ENCODE measurements at regions not wholly inside any gene's neighbourhood (a gene's known extent, or its start where the extent isn't known, plus 50 kb on each side); places are given as distances from the start of the nearest gene placed in this dataset.

DNA sequence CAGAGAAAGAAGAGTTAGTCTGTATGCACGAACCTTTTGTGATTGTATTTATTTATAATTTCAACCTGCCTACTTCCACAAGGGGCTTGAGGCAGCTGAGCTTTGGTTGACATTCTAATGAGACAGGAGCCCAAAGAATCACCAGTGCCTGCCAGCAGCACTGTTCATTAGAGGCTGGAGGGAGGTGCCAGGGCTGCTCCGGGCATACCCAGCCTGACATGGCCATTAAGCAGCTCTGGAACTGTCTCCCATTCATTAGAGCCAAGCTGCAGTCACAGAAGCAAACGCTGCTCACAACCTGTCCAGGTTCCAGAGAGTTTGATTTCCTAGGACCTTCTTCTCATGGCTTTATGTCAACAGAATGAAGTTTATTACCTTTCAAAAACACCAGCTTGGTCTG lies 425.5 kb downstream of the RFC3 start:
- no peak for TF ChIP-seq POLR2A (IDR thresholded peaks at IDR 0.05)
- TF ChIP-seq, protein P1, sequence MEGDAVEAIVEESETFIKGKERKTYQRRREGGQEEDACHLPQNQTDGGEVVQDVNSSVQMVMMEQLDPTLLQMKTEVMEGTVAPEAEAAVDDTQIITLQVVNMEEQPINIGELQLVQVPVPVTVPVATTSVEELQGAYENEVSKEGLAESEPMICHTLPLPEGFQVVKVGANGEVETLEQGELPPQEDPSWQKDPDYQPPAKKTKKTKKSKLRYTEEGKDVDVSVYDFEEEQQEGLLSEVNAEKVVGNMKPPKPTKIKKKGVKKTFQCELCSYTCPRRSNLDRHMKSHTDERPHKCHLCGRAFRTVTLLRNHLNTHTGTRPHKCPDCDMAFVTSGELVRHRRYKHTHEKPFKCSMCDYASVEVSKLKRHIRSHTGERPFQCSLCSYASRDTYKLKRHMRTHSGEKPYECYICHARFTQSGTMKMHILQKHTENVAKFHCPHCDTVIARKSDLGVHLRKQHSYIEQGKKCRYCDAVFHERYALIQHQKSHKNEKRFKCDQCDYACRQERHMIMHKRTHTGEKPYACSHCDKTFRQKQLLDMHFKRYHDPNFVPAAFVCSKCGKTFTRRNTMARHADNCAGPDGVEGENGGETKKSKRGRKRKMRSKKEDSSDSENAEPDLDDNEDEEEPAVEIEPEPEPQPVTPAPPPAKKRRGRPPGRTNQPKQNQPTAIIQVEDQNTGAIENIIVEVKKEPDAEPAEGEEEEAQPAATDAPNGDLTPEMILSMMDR (IDR thresholded peaks at IDR 0.05) = no peak

Measured in heart left ventricle (tissue), 13 donors.